Chondrocyte (in vitro differentiated cells): ENCODE measurements at regions not wholly inside any gene's neighbourhood (a gene's known extent, or its start where the extent isn't known, plus 50 kb on each side); places are given as distances from the start of the nearest gene placed in this dataset.

Experiments
- DNase-seq: peaks from one replicate; pipeline ENCODE4 v3.0.0; 2021; ENCODE audit warnings: mixed read lengths, low spot score
- H3K27ac Mint-ChIP-seq: one replicate; pipeline ENCODE4 v1.8.0; 2021; ENCODE audit warnings: mild to moderate bottlenecking, moderate library complexity, mixed read lengths; ENCODE audit not compliant: unreplicated experiment
- H3K27me3 Mint-ChIP-seq: 2 replicates; pipeline ENCODE4 v1.8.0; 2021; ENCODE audit warnings: low read depth, mixed read lengths
- H3K36me3 Mint-ChIP-seq: 2 replicates; pipeline ENCODE4 v1.8.0; 2021; ENCODE audit warnings: low read depth, mixed read lengths
- H3K4me1 Mint-ChIP-seq: 2 replicates; pipeline ENCODE4 v1.8.0; 2021; ENCODE audit warnings: low read depth, mild to moderate bottlenecking, mixed read lengths
- H3K4me3 Mint-ChIP-seq: one replicate; pipeline ENCODE4 v1.8.0; 2021; ENCODE audit warnings: mild to moderate bottlenecking, moderate library complexity, mixed read lengths; ENCODE audit not compliant: unreplicated experiment
- H3K9me3 Mint-ChIP-seq: 2 replicates; pipeline ENCODE4 v1.8.0; 2021; ENCODE audit warnings: low read depth, mixed read lengths
- TF ChIP-seq, protein P1 (sequence below): fragments of 200-600 bp; sonication (generic); IDR thresholded peaks from 2 replicates; pipeline ENCODE4 v1.5.0; 2021; ENCODE audit warnings: antibody characterized with exemption, mild to moderate bottlenecking, moderate library complexity

DNA sequence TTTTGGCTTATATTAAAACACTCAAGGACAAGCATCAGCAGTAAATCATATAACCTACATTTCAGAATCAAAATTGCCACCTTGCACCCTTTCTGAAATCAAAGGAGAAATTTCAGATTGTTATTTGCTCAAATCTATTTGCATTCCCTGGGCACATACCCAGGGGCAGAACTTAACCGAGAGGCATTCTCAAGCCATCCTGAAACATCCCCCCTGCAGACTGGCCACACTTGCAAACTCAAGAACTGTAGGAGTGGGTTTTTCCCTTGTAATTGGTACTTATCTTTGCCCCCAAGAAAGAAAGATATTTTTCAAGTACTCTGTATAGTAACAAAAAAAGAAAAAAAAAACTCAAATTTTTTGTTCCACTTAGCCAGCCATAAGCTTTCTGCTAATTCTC, 213.6 kb upstream of the ESRRG start:
- peaks cover 11% of the 10 kb centered on the region for H3K27me3 Mint-ChIP-seq
- H3K36me3 Mint-ChIP-seq = no peaks in the 10 kb centered on the region
- no peak for DNase-seq
- H3K27ac Mint-ChIP-seq = no peak overlapping the region
- TF ChIP-seq, protein P1, sequence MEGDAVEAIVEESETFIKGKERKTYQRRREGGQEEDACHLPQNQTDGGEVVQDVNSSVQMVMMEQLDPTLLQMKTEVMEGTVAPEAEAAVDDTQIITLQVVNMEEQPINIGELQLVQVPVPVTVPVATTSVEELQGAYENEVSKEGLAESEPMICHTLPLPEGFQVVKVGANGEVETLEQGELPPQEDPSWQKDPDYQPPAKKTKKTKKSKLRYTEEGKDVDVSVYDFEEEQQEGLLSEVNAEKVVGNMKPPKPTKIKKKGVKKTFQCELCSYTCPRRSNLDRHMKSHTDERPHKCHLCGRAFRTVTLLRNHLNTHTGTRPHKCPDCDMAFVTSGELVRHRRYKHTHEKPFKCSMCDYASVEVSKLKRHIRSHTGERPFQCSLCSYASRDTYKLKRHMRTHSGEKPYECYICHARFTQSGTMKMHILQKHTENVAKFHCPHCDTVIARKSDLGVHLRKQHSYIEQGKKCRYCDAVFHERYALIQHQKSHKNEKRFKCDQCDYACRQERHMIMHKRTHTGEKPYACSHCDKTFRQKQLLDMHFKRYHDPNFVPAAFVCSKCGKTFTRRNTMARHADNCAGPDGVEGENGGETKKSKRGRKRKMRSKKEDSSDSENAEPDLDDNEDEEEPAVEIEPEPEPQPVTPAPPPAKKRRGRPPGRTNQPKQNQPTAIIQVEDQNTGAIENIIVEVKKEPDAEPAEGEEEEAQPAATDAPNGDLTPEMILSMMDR = no peak
- no peak overlapping the region for H3K4me3 Mint-ChIP-seq
- H3K9me3 Mint-ChIP-seq = peaks cover 4% of the 10 kb centered on the region
- no peaks in the 10 kb centered on the region for H3K4me1 Mint-ChIP-seq

DNA sequence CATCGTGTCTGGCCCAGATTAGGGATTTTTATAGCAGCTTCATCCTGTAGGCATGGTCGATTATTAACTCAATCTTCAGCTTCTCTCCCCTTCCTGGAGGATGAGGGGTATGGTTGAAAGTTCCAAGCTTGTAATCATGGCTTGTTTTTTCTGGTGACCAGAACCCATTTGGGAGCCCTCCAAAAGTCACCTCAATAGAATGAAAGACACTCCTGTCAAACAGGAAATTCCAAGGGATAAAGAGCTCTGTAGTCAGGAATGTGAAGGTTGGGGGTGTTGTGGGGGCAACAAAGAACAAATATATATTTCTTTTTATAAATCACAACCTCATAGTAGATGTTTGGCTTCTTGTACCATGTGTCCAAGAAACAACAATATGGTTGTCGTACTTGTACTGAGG, 212.7 kb upstream of the ESRRG start:
- Mint-ChIP-seq H3K27ac (no peak overlapping the region), H3K4me3 (no peak overlapping the region), H3K4me1 (no peaks in the 10 kb centered on the region), H3K9me3 (peaks cover 4% of the 10 kb centered on the region), H3K36me3 (no peaks in the 10 kb centered on the region), H3K27me3 (peaks cover 11% of the 10 kb centered on the region)
- DNase-seq = no peak
- TF ChIP-seq, protein P1 = no peak

DNA sequence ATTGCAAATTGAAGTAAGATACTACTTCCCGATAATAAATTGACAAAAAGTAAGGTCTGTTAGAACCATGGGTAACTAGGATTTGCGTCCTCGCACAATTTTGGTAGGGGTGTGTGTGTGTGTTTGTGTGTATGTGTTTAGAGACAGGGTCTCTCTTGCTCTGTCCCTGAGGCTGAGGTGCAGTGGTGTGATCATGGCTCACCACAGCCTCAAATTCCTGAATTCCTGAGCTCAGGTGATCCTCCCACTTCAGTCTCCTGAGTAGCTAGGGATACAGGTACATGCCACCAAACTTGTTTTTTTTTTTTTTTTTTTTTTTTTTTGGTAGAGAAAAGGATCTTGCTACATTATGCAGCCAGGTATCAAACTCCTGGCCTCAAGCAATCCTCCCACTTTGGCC, 209.2 kb upstream of the ESRRG start:
- Mint-ChIP-seq H3K4me1 (no peaks in the 10 kb centered on the region), H3K27me3 (peaks cover 1% of the 10 kb centered on the region), H3K36me3 (no peaks in the 10 kb centered on the region), H3K4me3 (no peak overlapping the region), H3K9me3 (peaks cover 4% of the 10 kb centered on the region), H3K27ac (no peak overlapping the region)
- TF ChIP-seq, protein P1 = no peak
- DNase-seq = no peak

DNA sequence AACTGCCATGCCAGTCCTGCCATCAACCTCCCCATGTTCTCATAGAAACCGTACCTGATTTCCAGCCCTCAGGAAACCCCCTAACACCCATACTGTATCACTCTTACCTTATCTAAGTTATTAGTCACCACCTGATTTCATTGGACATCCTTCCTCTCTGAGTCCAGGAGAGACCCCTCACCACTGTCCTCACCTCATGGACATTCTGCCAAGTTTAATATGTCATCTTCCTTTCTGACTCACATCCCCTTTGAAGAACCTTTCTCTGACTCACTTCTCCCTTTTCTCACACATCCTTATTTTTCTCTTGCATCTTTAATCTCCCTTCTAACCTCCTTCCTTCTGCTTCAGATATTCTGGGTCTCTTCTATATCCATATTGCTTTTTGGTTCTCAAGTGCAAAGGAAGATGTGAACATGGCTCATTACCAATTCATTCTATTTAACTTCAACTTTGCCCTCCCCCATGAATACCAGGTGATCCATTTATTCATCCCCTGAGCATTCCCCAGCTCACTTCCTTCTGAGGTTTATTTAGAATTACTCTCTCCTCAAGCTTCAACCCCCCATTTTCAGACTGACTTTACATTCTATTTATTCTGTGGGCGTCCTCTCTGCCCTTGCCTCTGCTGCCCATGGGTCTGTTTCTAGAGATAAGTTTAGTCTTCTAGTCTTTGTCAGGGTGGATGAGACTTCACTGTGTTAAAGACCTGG, 206.8 kb upstream of the ESRRG start:
- Mint-ChIP-seq H3K9me3 (peaks cover 4% of the 10 kb centered on the region), H3K27ac (no peak overlapping the region), H3K4me1 (no peaks in the 10 kb centered on the region), H3K36me3 (no peaks in the 10 kb centered on the region), H3K27me3 (no peaks in the 10 kb centered on the region), H3K4me3 (no peak overlapping the region)
- no peak for DNase-seq
- TF ChIP-seq, protein P1 = no peak

DNA sequence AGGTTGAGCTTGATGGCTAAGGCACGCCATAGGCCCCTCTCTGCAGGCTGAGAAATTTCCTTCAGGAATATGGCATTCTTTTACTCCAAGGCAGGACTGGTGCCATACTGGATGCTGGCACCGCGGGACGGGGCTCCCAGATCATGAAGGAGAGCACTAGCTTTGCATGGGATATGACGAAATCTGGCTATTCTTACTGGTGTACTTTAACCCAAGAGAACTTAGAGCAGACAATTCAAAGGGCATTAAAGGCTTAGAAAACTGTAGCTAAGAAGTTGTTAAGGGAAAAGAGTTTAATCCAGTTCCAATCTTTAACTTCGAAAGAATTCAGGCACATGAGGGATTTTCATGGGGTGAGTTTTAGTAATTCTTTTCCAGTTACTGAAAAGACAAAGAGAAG, 204.4 kb upstream of the ESRRG start:
- no peak overlapping the region for H3K27ac Mint-ChIP-seq
- no peak overlapping the region for H3K4me3 Mint-ChIP-seq
- DNase-seq = no peak
- no peaks in the 10 kb centered on the region for H3K36me3 Mint-ChIP-seq
- no peaks in the 10 kb centered on the region for H3K4me1 Mint-ChIP-seq
- H3K27me3 Mint-ChIP-seq = no peaks in the 10 kb centered on the region
- H3K9me3 Mint-ChIP-seq = no peaks in the 10 kb centered on the region
- TF ChIP-seq, protein P1 = no peak
